Naive thymus-derived CD4-positive, alpha-beta T cell (primary cell): ENCODE measurements at regions not wholly inside any gene's neighbourhood (a gene's known extent, or its start where the extent isn't known, plus 50 kb on each side); places are given as distances from the start of the nearest gene placed in this dataset.

Source experiments
- ATAC-seq: fragments of 150-1000 bp; cut with Tn5 transposase; 2 replicates; pipeline ENCODE4 v1.10.0; 2021; ENCODE audit warnings: mild to moderate bottlenecking, moderate library complexity
- CTCF ChIA-PET: fragments of 350-600 bp; sonication (Branson Sonifier 250); formaldehyde crosslinking; loops from one replicate; lab custom pipeline; 2021; ENCODE audit warnings: antibody characterized with exemption; lab: Charles Lee
- POLR2A ChIA-PET: fragments of 350-600 bp; sonication (Branson Sonifier 250); formaldehyde crosslinking; loops from one replicate; lab custom pipeline; 2021; ENCODE audit warnings: antibody characterized with exemption, inconsistent platforms; lab: Charles Lee
- DNase-seq, 9 donors: peaks; one replicate each; pipeline versions ENCODE4 v3.0.0 to v3.0.0-alpha.2; 2020 to 2022; ENCODE audit warnings: mixed read lengths in 1 of 9
- H3K27ac ChIP-seq: one replicate; pipeline ENCODE4 v1.7.0; 2013; ENCODE audit warnings: mild to moderate bottlenecking, low read depth, low read length, moderate library complexity
- H3K27me3 ChIP-seq, 2 donors: one replicate each; pipeline ENCODE4 v1.7.0; 2013; ENCODE audit warnings: low read length in 2 of 2, mild to moderate bottlenecking in 2 of 2, moderate library complexity in 2 of 2; ENCODE audit not compliant: control insufficient read depth in 2 of 2, insufficient read depth in 2 of 2
- H3K36me3 ChIP-seq, 3 experiments: 1 replicate in 2 of 3; 2 replicates in 1 of 3; pipeline ENCODE4 v1.7.0; 2013; ENCODE audit warnings: low read length in 3 of 3, mild to moderate bottlenecking in 3 of 3, moderate library complexity in 1 of 3; ENCODE audit not compliant: insufficient read depth in 3 of 3, control insufficient read depth in 2 of 3
- H3K4me1 ChIP-seq, 2 donors: one replicate each; pipeline ENCODE4 v1.7.0; 2013; ENCODE audit warnings: low read length in 2 of 2, mild to moderate bottlenecking in 2 of 2, moderate library complexity in 1 of 2; ENCODE audit not compliant: control insufficient read depth in 2 of 2, insufficient read depth in 2 of 2
- H3K4me3 ChIP-seq: 2 replicates; pipeline ENCODE4 v1.7.0; 2013; ENCODE audit warnings: mild to moderate bottlenecking, low read length
- H3K9me3 ChIP-seq, 3 experiments: 1 replicate in 2 of 3; 2 replicates in 1 of 3; pipeline ENCODE4 v1.7.0; 2013; ENCODE audit warnings: low read length in 3 of 3; ENCODE audit not compliant: control insufficient read depth in 2 of 3
- H3K27ac Mint-ChIP-seq, 9 donors: one replicate each; pipeline ENCODE4 v1.8.0; 2020 to 2022; ENCODE audit warnings: mixed read lengths in 9 of 9, mild to moderate bottlenecking in 8 of 9, moderate library complexity in 5 of 9, inconsistent platforms in 2 of 9
- H3K27me3 Mint-ChIP-seq, 5 donors: one replicate each; pipeline ENCODE4 v1.8.0; 2021 to 2022; ENCODE audit warnings: mixed read lengths in 5 of 5, mild to moderate bottlenecking in 1 of 5
- H3K36me3 Mint-ChIP-seq, 5 donors: one replicate each; pipeline ENCODE4 v1.8.0; 2020 to 2022; ENCODE audit warnings: mixed read lengths in 5 of 5, mild to moderate bottlenecking in 3 of 5, inconsistent platforms in 1 of 5
- H3K4me1 Mint-ChIP-seq, 7 donors: one replicate each; pipeline ENCODE4 v1.8.0; 2020 to 2022; ENCODE audit warnings: mixed read lengths in 7 of 7, mild to moderate bottlenecking in 3 of 7, inconsistent platforms in 1 of 7
- H3K4me3 Mint-ChIP-seq, 10 donors: one replicate each; pipeline ENCODE4 v1.8.0; 2020 to 2022; ENCODE audit warnings: mild to moderate bottlenecking in 10 of 10, mixed read lengths in 10 of 10, moderate library complexity in 6 of 10, inconsistent platforms in 2 of 10
- H3K9me3 Mint-ChIP-seq, 11 donors: one replicate each; pipeline ENCODE4 v1.8.0; 2020 to 2022; ENCODE audit warnings: mixed read lengths in 11 of 11, mild to moderate bottlenecking in 4 of 11, inconsistent platforms in 1 of 11, moderate library complexity in 1 of 11
- intact Hi-C, 2 donors: fragments of 100-400 bp; cut with micrococcal nuclease; formaldehyde crosslinking; loops; one replicate each; pipeline ENCODE4 v1.15.1; 2023

DNA sequence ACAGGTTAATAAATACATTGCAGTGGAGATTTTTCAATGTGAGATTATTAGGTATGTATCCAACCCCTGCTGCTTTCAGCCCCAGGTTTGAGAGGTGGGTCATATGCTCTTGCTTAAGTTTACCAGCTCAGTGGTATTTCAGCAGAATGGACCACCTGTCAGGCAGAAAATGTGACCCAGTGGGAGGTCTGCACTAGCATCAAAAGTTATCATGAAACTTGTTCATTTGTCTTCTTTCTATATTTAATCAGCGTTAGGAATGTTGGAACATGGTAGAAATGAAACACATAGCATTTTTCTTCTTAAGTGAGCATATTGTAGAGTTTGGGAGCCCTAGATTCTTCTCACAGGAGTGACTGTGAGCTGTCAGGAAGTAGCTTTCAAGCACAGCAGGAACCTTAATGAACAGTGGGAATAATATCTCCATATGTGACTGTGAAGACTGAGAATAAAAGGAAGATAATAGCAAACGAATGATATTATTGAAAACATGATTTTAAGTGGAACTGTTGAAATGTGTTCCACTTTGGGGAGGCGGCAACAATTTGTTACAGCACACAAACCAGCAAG, 596.9 kb upstream of the CDH6 start:
- Histone ChIP-seq H3K9me3 (no peaks in the 10 kb centered on the region), H3K4me3 (no peak overlapping the region), H3K36me3 (no peaks in the 10 kb centered on the region), H3K27me3 (no peaks in the 10 kb centered on the region), H3K27ac (no peak overlapping the region), H3K4me1 (no peaks in the 10 kb centered on the region)
- Mint-ChIP-seq H3K36me3 (no peaks in the 10 kb centered on the region), H3K27me3 (no peaks in the 10 kb centered on the region), H3K4me3 (no peak overlapping the region), H3K27ac (no peak overlapping the region), H3K9me3 (peaks cover 0 to 43% (median 13%) of the 10 kb centered on the region in 11 donors), H3K4me1 (no peaks in the 10 kb centered on the region)
- DNase-seq, result no peak
- ChIA-PET CTCF (no interaction called here), POLR2A (no interaction called here)
- ATAC-seq, result no peak
- intact Hi-C loops, result no loop called here

DNA sequence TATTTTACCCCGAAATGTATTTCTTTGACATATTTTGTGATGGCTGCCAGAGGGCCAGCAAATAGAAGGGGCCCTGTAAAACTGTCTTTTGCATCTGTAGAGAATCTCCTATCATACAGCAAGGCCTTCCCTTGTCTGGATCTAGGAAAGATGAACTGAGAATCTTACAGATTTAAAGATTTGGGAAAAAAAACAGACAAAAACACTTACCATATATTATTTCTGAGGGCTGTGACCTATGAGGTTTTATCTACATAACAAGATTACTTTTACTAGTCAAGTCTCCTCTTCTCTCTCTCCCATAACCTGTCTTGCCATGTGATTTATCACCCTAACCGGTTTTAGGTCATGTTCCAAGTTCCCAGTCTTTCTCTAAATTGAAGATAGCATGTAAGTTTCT, 599.2 kb upstream of the CDH6 start:
- intact Hi-C loops, result no loop called here
- CTCF ChIA-PET, result no interaction called here

DNA sequence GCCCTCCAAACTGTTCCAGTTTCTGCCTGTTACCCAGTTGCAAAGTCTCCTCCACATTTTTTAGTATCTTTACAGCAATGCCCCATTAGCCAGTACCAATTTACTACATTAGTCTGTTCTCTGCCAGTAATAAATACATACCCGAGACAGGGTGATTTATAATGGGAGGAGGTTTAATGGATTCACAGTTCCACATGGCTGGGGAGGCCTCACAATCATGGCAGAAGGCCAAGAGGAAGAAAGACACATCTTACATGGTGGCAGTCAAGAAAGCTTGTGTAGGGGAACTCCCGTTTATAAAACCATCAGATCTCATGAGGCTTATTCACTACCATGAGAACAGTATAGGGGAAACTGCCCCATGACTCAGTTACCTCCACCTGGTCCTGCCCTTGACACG, 600.7 kb upstream of the CDH6 start:
- ATAC-seq, result no peak
- intact Hi-C loops, result no loop called here
- H3K4me3 ChIP-seq, result no peak overlapping the region
- no peak for DNase-seq
- H3K27ac Mint-ChIP-seq, result no peak overlapping the region
- no peaks in the 10 kb centered on the region for H3K27me3 ChIP-seq
- H3K9me3 ChIP-seq, result no peaks in the 10 kb centered on the region
- H3K9me3 Mint-ChIP-seq, result peaks cover 0 to 40% (median 8%) of the 10 kb centered on the region in 11 donors
- CTCF ChIA-PET, result no interaction called here
- no peaks in the 10 kb centered on the region for H3K36me3 ChIP-seq
- POLR2A ChIA-PET, result no interaction called here
- no peaks in the 10 kb centered on the region for H3K36me3 Mint-ChIP-seq
- H3K4me1 ChIP-seq, result no peaks in the 10 kb centered on the region
- no peak overlapping the region for H3K4me3 Mint-ChIP-seq
- no peaks in the 10 kb centered on the region for H3K4me1 Mint-ChIP-seq
- H3K27me3 Mint-ChIP-seq, result no peaks in the 10 kb centered on the region
- no peak overlapping the region for H3K27ac ChIP-seq

More for the DNA sequence above, 599.2 kb upstream of the CDH6 start:
- Mint-ChIP-seq H3K9me3 (peaks cover 0 to 47% (median 13%) of the 10 kb centered on the region in 11 donors), H3K4me1 (no peaks in the 10 kb centered on the region), H3K36me3 (no peaks in the 10 kb centered on the region), H3K4me3 (no peak overlapping the region), H3K27me3 (no peaks in the 10 kb centered on the region), H3K27ac (no peak overlapping the region)
- Histone ChIP-seq H3K27me3 (no peaks in the 10 kb centered on the region), H3K27ac (no peak overlapping the region), H3K9me3 (no peaks in the 10 kb centered on the region), H3K36me3 (no peaks in the 10 kb centered on the region), H3K4me1 (no peaks in the 10 kb centered on the region), H3K4me3 (no peak overlapping the region)
- POLR2A ChIA-PET, result no interaction called here
- ATAC-seq, result no peak
- DNase-seq, result no peak

DNA sequence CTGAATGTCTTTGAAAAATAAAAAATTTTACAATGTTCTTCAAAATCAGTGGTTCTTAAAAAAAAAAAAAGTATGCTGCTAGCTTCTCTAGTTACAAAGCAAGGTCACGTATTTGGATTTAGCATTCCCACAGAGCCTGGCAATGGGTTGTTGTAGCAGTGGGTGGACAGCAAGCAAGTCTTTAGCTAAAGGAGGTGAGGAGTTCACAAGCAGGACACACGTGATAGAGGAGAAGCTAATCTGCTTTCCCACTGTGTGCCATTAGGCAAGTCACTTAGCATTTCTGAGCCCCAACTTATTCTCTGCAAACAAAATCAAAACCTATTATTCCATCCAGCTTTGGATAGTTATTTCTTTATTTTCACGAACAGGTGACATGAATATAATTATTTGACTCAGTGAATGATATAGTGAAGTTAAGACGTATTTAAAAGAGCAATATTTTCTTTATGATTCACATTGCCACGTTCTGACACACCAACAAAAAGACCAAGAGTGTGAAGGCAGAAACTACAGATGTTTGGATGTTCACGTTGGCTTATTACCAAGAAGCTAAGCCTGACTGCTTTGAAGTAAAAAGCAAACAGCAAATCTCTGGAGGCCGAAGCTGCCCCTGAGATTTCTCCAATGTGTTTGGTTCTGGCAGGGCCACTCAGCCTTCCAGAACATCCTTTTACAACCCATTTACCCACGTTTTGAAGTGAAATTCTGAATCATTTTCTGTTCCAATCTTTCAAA, 612.1 kb upstream of the CDH6 start:
- no peaks in the 10 kb centered on the region for H3K4me1 Mint-ChIP-seq
- H3K4me1 ChIP-seq, result no peaks in the 10 kb centered on the region
- H3K4me3 Mint-ChIP-seq, result no peak overlapping the region
- H3K9me3 ChIP-seq, result no peaks in the 10 kb centered on the region
- peaks cover 0 to 15% (median 4%) of the 10 kb centered on the region in 11 donors for H3K9me3 Mint-ChIP-seq
- no peaks in the 10 kb centered on the region for H3K27me3 Mint-ChIP-seq
- ChIA-PET CTCF (no interaction called here), POLR2A (no interaction called here)
- intact Hi-C loops, result no loop called here
- H3K27me3 ChIP-seq, result no peaks in the 10 kb centered on the region
- H3K4me3 ChIP-seq, result no peak overlapping the region
- no peak overlapping the region for H3K27ac Mint-ChIP-seq
- DNase-seq (no peak), ATAC-seq (no peak)
- H3K36me3 Mint-ChIP-seq, result no peaks in the 10 kb centered on the region
- H3K27ac ChIP-seq, result no peak overlapping the region
- no peaks in the 10 kb centered on the region for H3K36me3 ChIP-seq

DNA sequence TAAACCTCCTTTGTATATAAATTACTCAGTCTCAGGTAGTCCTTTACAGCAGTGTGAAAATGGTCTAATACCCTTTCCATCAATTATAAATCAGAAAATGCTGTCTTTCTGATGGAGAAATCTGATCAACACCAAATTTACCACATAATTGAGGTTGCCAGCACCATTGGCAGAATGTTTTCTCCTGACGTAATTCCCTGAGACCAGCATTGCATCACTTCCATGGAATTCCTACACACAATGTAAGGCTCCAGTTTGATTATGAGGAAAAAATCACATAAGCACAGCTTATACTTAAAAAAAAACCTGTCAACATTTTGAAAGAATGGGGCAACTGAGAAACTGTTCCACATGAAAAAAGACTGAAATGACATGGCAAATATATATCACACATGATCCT, 618.7 kb upstream of the CDH6 start:
- Mint-ChIP-seq H3K4me3 (no peak overlapping the region), H3K4me1 (no peaks in the 10 kb centered on the region), H3K9me3 (peaks cover 0 to 20% (median 4%) of the 10 kb centered on the region in 11 donors), H3K27ac (no peak overlapping the region), H3K27me3 (no peaks in the 10 kb centered on the region), H3K36me3 (no peaks in the 10 kb centered on the region)
- intact Hi-C loops, result no loop called here
- no peak overlapping the region for H3K4me3 ChIP-seq
- no peak overlapping the region for H3K27ac ChIP-seq
- ATAC-seq, result no peak
- peaks cover 0 to 8% (median 0%) of the 10 kb centered on the region in 3 experiments for H3K9me3 ChIP-seq
- no peaks in the 10 kb centered on the region for H3K27me3 ChIP-seq
- no peaks in the 10 kb centered on the region for H3K36me3 ChIP-seq
- ChIA-PET POLR2A (no interaction called here), CTCF (no interaction called here)
- no peak for DNase-seq
- H3K4me1 ChIP-seq, result no peaks in the 10 kb centered on the region

DNA sequence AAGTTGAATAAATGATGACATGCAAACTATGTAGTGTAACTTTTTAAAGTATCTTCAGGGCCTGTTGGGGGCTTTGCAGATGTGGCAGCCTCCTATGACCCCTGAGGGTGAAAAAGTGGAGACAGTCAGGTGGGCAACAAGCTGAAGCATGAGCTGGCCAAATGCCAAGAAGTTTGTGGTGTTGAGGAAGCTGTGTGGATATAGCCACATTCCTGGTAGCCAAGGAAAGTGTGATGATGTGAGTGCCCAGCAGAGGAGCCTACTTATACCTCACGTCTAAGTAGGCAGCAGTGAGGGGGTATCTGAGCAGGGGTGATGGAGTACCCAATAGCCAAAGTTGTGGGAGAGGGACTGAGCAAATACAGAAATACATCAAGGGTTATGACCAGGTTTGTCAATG, 621.2 kb upstream of the CDH6 start:
- intact Hi-C loops, result no loop called here
- H3K27me3 ChIP-seq, result no peaks in the 10 kb centered on the region
- H3K9me3 ChIP-seq, result peaks cover 0 to 8% (median 0%) of the 10 kb centered on the region in 3 experiments
- no peak overlapping the region for H3K4me3 ChIP-seq
- ChIA-PET POLR2A (no interaction called here), CTCF (no interaction called here)
- DNase-seq (no peak), ATAC-seq (no peak)
- Mint-ChIP-seq H3K27ac (no peak overlapping the region), H3K4me1 (no peaks in the 10 kb centered on the region), H3K27me3 (no peaks in the 10 kb centered on the region), H3K36me3 (no peaks in the 10 kb centered on the region), H3K4me3 (no peak overlapping the region), H3K9me3 (peaks cover 2 to 22% (median 8%) of the 10 kb centered on the region in 11 donors)
- H3K27ac ChIP-seq, result no peak overlapping the region
- no peaks in the 10 kb centered on the region for H3K4me1 ChIP-seq
- no peaks in the 10 kb centered on the region for H3K36me3 ChIP-seq

DNA sequence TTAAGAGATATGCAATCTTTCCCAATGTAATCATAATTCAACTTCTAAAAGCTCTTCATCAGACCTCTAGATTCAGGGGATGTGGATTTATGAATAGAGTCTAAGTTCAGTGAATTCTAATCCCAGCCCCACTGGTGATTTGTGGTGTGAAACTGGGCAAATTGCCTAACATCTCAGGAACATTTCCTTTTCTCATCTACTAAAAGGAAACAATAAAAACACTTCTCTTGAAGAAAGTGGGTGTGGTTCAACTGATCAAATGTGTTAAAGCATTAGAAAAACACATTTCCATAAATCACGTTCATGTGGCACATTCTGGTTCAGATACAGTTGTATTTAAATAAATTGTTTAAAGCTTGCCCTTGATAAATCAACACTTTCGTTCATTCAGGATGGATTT, 631.7 kb upstream of the CDH6 start:
- H3K4me1 Mint-ChIP-seq, result no peaks in the 10 kb centered on the region
- no peak overlapping the region for H3K27ac Mint-ChIP-seq
- Histone ChIP-seq H3K27ac (no peak overlapping the region), H3K36me3 (no peaks in the 10 kb centered on the region), H3K27me3 (no peaks in the 10 kb centered on the region), H3K4me1 (no peaks in the 10 kb centered on the region), H3K9me3 (no peaks in the 10 kb centered on the region), H3K4me3 (no peak overlapping the region)
- no peaks in the 10 kb centered on the region for H3K27me3 Mint-ChIP-seq
- H3K4me3 Mint-ChIP-seq, result no peak overlapping the region
- CTCF ChIA-PET, result no interaction called here
- DNase-seq (no peak), ATAC-seq (no peak)
- intact Hi-C loops, result no loop called here
- no peaks in the 10 kb centered on the region for H3K36me3 Mint-ChIP-seq
- H3K9me3 Mint-ChIP-seq, result peaks cover 0 to 26% (median 10%) of the 10 kb centered on the region in 11 donors
- POLR2A ChIA-PET, result no interaction called here
